Ecto neural progenitor cell (in vitro differentiated cells): ENCODE measurements at regions not wholly inside any gene's neighbourhood (a gene's known extent, or its start where the extent isn't known, plus 50 kb on each side); places are given as distances from the start of the nearest gene placed in this dataset.
"Not testable (repeated sequence)": the region's sequence is repeated elsewhere in the genome, so short reads cannot be mapped to it uniquely, and the experiment has no call there.

ENCODE experiments used
- DNase-seq: peaks from one replicate; pipeline ENCODE4 v3.0.0-alpha.2; 2018; ENCODE audit warnings: low spot score

- no peak for DNase-seq
Observed at GRCh38 chr2:120531863-120532600, 186.1 kb downstream of the INHBB start.

GRCh38 chr2:120533625-120534024 is 187.7 kb downstream of the INHBB start:
- DNase-seq = no peak

- no peak for DNase-seq
Observed at GRCh38 chr2:120534457-120534856, 188.5 kb downstream of the INHBB start.

GRCh38 chr2:120535081-120535480 is 189.1 kb downstream of the INHBB start:
- DNase-seq = no peak

GRCh38 chr2:120536141-120536540 is 190.2 kb downstream of the INHBB start:
- no peak for DNase-seq

GRCh38 chr2:120538691-120539423 is 192.9 kb downstream of the INHBB start:
- DNase-seq = no peak

GRCh38 chr2:120539424-120539936 is 193.5 kb downstream of the INHBB start:
- no peak for DNase-seq

- no peak for DNase-seq
Observed at GRCh38 chr2:120539937-120540718, 194.2 kb downstream of the INHBB start.

- no peak for DNase-seq
Observed at GRCh38 chr2:120540719-120541552, 194.7 kb upstream of the GLI2 start.

- no peak for DNase-seq
Observed at GRCh38 chr2:120541553-120541932, 194.1 kb upstream of the GLI2 start.

- no peak for DNase-seq
Observed at GRCh38 chr2:120541972-120542670, 193.5 kb upstream of the GLI2 start.

- no peak for DNase-seq
Observed at GRCh38 chr2:120542911-120543527, 192.6 kb upstream of the GLI2 start.

- no peak for DNase-seq
Observed at GRCh38 chr2:120543899-120544298, 191.8 kb upstream of the GLI2 start.

- DNase-seq = no peak
Observed at GRCh38 chr2:120544522-120544921, 191.1 kb upstream of the GLI2 start.

- not testable (repeated sequence) for DNase-seq
Observed at GRCh38 chr2:120545007-120545406, 190.7 kb upstream of the GLI2 start.

- no peak for DNase-seq
Observed at GRCh38 chr2:120545521-120546047, 190.1 kb upstream of the GLI2 start.

- no peak for DNase-seq
Observed at GRCh38 chr2:120546048-120546864, 189.4 kb upstream of the GLI2 start.

GRCh38 chr2:120546865-120547390 is 188.7 kb upstream of the GLI2 start:
- no peak for DNase-seq

GRCh38 chr2:120547662-120548061 is 188.0 kb upstream of the GLI2 start:
- DNase-seq = no peak
